HG03439 (cell line): ENCODE measurements at regions not wholly inside any gene's neighbourhood (a gene's known extent, or its start where the extent isn't known, plus 50 kb on each side); places are given as distances from the start of the nearest gene placed in this dataset.

ENCODE experiments used
- ATAC-seq: cut with Tn5 transposase; IDR thresholded peaks from one replicate; pipeline ENCODE4 v1.9.1; 2021; ENCODE audit warnings: mild to moderate bottlenecking, moderate library complexity; ENCODE audit not compliant: unreplicated experiment

DNA sequence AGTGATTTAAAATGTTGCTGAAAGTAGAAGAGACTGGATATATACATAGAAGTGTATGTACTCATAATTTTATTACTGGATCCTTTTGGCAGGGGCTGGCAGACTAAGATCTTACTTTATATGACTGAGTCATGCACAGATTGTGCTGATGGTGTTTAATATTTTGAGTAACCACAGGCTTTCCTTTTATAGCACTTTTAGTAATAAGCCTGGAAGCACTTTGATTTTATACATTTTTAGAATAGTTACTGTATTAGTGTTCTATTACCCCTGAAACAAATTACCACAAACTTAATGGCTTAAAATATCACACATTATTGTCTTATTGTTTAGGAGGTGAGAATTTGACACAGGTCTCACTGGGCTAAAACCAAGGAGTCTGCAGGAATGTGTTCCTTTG is 113.4 kb upstream of the CDH8 start:
- no peak for ATAC-seq

DNA sequence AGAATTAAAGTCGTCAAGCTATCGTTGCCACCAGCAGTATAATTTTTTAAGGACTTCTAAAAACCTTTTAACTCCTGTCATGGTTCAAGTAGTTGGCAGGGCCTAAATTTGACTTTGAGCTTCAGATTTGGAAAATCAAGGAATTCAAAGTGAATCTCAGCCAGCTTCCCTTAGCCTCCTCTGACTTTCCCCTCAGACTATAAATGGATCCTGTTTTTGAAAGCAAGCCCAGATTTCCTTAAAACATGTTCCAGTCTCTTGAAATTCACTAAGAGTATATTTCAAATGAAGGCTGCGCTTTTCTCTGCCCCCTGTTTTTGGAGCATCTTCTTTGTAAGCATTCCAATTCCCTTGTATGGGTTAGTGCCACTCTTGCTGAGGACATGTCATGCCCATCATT is 101.8 kb upstream of the CDH8 start:
- no peak for ATAC-seq

DNA sequence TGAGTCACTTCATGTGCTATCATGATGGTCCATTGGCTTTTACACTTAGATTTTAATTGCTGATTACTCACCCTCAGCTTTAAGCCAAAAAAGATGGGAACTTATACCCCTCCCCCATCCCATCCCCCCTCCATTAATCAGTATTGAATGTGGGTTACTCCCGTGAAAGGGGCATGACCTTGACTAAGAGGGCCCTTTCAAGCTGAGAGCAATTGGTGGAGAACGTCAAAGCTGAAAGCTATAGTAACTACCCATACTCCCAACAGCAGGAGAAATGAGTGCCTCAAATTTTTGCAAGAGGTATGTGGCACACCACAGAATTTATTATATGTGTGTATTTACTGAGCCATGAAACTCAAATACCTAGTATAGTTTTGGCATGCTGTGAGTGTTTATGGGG is 99.7 kb upstream of the CDH8 start:
- ATAC-seq: no peak

DNA sequence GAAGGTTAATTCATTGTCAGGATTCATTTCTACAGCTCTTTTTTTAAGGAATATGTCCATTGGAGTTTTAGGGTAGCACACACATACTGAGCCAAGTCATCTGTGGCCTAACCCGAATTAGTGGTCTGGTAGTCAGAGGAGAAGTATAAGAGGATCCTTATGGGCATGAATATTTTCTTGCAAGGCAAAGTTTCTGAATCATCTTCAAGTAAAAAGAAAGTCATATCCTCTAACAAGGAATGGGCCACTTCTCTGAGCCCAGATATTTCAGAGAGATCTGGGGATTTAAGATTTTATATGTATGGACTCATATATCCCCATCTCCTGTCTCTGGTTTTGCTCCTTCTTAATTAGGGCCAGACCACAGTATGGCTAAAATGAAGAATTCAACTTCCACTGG is 99.2 kb upstream of the CDH8 start:
- no peak for ATAC-seq

DNA sequence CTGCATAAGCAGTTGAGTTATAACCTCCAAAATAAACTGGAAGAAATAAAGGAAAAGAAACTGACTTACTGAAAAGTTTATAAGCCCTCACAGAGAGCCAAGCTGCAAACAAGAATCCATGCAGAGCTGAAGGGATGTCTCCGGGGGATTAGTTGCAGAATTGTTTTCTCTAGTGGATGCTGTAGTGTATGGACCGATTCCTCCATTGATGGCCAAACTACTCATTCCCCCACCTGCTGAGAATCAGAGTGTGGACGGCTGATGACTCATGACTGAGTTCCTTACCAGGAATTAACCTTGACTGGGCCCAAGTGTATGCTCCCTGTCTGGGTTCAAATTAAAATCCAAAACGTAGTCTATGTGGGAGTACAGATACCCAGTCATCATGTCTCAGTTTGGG is 93.9 kb upstream of the CDH8 start:
- no peak for ATAC-seq

DNA sequence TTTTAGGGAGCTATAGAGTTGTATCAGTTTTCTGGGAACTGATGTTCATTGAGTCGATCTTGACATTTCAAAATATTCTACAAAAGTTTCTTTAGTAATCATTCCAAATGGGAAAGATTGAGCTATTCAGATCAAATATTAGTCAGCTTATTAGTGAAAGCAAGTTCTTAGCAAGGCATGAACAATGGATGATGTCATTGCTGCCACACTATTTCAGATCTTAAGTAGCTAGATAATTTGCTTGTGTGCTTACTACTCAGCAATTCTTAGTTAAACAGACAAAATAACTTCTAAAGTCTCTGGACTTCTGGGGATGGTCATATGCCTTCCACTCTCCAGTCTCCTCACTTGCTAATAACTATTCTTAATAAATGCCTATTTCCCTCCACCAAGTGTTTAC is 69.0 kb upstream of the CDH8 start:
- no peak for ATAC-seq

DNA sequence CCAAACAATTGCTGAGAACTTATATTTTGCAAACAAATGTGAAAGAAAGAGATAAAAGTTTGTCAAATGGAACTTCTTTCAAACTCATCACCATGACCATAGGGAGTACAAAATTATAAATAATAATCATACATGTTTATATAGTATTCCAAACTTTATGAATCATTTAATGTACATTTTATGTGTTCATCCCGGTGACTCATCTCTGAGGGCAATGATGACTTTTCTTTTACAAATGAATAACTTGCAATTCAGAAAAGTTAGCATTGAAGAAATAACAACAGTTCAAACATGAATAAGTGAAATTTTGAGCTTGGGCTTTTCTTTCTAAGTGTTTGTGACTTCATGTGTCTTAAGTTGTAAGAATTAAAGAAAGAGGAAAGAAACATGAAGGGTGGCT is 66.3 kb upstream of the CDH8 start:
- no peak for ATAC-seq

DNA sequence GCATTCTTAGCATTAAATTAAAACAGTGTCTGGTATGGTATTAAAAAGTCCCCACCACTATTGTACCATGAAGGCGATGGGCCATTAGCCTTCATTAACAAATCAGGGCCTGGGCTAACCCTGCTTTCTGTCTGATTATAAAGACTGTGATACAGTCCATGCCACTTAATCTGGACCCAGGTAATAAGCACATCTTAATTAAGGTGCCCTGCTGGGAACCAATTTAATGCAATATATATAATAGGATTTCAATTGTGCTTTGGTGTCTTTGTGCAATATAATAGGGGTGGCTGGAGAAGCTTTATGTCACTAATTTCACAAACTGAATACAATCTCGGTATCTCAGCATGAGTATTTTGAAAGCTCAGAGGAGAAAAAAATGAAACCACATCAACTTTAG is 64.4 kb upstream of the CDH8 start:
- no peak for ATAC-seq

DNA sequence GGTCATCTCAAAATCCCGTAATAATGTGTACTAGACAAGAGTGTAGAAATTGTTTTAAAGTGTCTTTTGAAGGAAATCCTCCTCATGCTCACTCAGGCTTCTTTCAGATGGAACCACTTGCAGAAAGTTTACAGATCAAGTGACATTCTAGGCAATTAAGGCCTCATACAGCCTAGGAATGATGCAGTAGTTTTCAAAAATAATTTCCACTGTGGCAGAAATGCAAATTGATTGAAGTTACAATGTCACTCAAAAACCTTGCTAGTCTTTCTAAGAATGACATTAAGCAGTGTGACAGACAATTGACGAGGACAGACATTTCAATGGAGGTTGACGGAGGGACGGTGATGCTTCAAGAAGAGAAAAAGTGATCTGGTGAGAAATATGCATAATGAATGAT is 53.5 kb upstream of the CDH8 start:
- ATAC-seq: no peak

DNA sequence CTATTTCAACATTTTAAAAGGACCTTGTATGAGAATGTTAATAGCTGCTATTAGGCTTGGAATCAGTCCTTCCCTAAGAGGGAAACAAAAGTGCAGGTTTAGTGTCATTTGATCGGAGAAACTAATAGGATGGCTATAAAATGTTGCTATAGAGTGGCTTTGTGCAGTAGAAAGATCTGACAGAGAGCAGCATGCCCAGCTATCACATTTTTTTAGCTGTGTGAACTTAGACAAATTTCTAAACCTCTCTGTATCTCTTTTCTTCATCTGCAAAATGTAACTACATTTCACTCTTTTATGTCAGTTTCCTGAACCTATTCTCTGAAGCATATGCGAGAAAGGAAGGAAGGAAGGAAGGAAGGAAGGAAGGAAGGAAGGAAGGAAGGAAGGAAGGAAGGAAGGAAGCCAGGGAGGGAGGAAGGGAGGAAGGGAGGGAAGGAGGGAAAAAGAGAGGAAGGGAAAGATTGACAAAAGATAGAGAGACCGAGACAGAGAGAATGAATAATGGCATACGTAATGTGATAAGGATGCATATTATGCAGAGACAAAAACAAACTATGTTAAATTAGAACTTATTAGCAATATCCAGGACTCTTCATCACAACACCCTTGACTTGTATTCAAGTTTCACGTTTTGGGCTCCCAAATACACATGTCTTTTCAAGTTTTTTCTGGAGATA is 52.6 kb upstream of the CDH8 start:
- no peak for ATAC-seq
